Left lung (tissue), 4 donors: ENCODE measurements at regions not wholly inside any gene's neighbourhood (a gene's known extent, or its start where the extent isn't known, plus 50 kb on each side); places are given as distances from the start of the nearest gene placed in this dataset.

Source experiments
- ATAC-seq: fragments of 200-7000 bp; cut with Tn5 transposase; one replicate; pipeline ENCODE4 v1.9.1; 2020; ENCODE audit warnings: moderate library complexity
- DNase-seq, 4 donors: peaks; one replicate each; pipeline ENCODE4 v3.0.0-alpha.2; 2013 to 2020
- H3K27ac ChIP-seq, 2 donors: fragments of 200-600 bp; sonication (generic) in 1 of 2; one replicate each; pipeline versions ENCODE4 v1.5.0 to v1.8.0; 2020 to 2021
- H3K27me3 ChIP-seq, 2 donors: fragments of 200-600 bp; sonication (generic) in 1 of 2; one replicate each; pipeline versions ENCODE4 v1.5.0 to v1.8.0; 2020 to 2021
- H3K36me3 ChIP-seq, 2 donors: fragments of 200-600 bp; sonication (generic) in 1 of 2; one replicate each; pipeline versions ENCODE4 v1.5.0 to v1.8.0; 2020 to 2021
- H3K4me1 ChIP-seq, 2 donors: fragments of 200-600 bp; one replicate each; pipeline ENCODE4 v1.8.0; 2021
- H3K4me3 ChIP-seq, 2 donors: fragments of 200-600 bp; sonication (generic) in 1 of 2; one replicate each; pipeline versions ENCODE4 v1.5.0 to v1.8.0; 2020 to 2021; ENCODE audit warnings: mild to moderate bottlenecking in 1 of 2
- H3K9me3 ChIP-seq, 2 donors: fragments of 200-600 bp; sonication (generic) in 1 of 2; one replicate each; pipeline versions ENCODE4 v1.5.0 to v1.8.0; 2020 to 2021
- CTCF ChIP-seq, 2 donors: fragments of 200-600 bp; sonication (generic) in 1 of 2; IDR thresholded peaks; one replicate each; pipeline versions ENCODE4 v1.5.0 to v1.8.0; 2021; ENCODE audit warnings: antibody characterized with exemption in 2 of 2
- intact Hi-C, 2 donors: fragments of 100-400 bp; cut with DNase I; formaldehyde crosslinking; loops; one replicate each; pipeline versions ENCODE4 v1.11.2 to v1.14.2; 2022
- donor health status: DM: no; HTN: yes; CAD: no.
- donor health status: DM: no; HTN: no; CAD: no.

DNA sequence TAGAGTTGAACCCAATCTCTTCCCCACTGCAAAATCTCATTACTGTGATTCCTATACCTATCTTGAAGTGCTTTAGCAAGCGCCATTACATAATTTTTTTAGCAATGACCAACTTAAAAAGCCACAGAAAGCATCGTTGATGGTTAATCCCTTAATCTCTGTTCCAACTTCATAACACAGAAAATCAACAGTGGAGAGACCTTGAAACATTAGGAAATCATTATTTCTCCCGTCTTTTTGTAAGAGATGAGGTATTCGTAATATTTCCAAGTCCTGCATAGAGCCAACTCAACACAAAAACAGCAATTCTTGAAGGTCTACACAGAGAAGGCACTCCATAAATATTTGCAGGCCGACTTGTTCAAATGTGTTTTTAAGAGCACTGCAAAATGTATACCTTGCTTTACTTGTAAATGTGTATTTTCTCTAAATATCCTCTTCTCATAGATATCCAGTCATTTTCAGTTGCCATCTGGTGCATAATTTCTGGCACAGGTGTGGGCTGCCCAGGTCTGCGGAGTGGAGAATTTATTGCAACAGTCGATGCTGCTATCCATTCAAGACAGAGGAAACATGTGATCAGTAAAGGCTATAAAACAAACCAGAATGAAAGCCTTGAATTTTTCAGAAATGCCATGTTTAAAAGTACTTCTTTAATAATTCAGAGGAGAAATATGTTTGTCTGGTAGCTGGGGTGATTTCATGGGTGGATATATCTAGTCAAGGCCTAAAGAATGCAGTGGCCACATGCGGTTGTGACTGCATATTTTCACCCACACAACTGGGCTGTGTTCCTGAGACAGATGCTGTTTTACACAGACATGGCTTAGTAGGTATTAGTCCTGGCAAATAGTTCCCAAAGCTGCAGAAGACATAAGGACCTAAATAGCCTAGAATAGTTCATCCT lies 234.3 kb upstream of the STARD13 start:
- ATAC-seq, result no peak
- intact Hi-C loops, result no loop called here
- no peak for TF ChIP-seq CTCF (IDR thresholded peaks at IDR 0.05)

GRCh38 chr13:33520468-33520839 lies 234.9 kb upstream of the STARD13 start:
- no peak for TF ChIP-seq CTCF (IDR thresholded peaks at IDR 0.05)
- Histone ChIP-seq H3K27ac (no peak overlapping the region), H3K4me1 (no peaks in the 10 kb centered on the region), H3K4me3 (no peak overlapping the region), H3K36me3 (no peaks in the 10 kb centered on the region), H3K9me3 (no peaks in the 10 kb centered on the region), H3K27me3 (no peaks in the 10 kb centered on the region)
- DNase-seq, result no peak
- no peak for ATAC-seq
- intact Hi-C loops, result no loop called here

More for the DNA sequence above, 234.3 kb upstream of the STARD13 start:
- no peaks in the 10 kb centered on the region for H3K9me3 ChIP-seq
- no peaks in the 10 kb centered on the region for H3K36me3 ChIP-seq
- H3K4me3 ChIP-seq, result no peak overlapping the region
- no peak overlapping the region for H3K27ac ChIP-seq
- H3K4me1 ChIP-seq, result no peaks in the 10 kb centered on the region
- no peaks in the 10 kb centered on the region for H3K27me3 ChIP-seq
- no peak for DNase-seq

- intact Hi-C loops, result no loop called here
- H3K27me3 ChIP-seq, result no peaks in the 10 kb centered on the region
- ATAC-seq (no peak), DNase-seq (no peak)
- H3K9me3 ChIP-seq, result no peaks in the 10 kb centered on the region
- no peak overlapping the region for H3K4me3 ChIP-seq
- no peak for TF ChIP-seq CTCF (IDR thresholded peaks at IDR 0.05)
- no peaks in the 10 kb centered on the region for H3K4me1 ChIP-seq
- H3K27ac ChIP-seq, result no peak overlapping the region
- H3K36me3 ChIP-seq, result no peaks in the 10 kb centered on the region
Observed at GRCh38 chr13:33524086-33524485, 238.5 kb upstream of the STARD13 start.

GRCh38 chr13:33525763-33526162 lies 240.2 kb upstream of the STARD13 start:
- Histone ChIP-seq H3K27ac (no peak overlapping the region), H3K4me3 (no peak overlapping the region), H3K27me3 (no peaks in the 10 kb centered on the region), H3K36me3 (no peaks in the 10 kb centered on the region), H3K4me1 (no peaks in the 10 kb centered on the region), H3K9me3 (no peaks in the 10 kb centered on the region)
- ATAC-seq, result no peak
- TF ChIP-seq CTCF (IDR thresholded peaks at IDR 0.05), result no peak
- intact Hi-C loops, result no loop called here
- no peak for DNase-seq

- Histone ChIP-seq H3K9me3 (no peaks in the 10 kb centered on the region), H3K36me3 (no peaks in the 10 kb centered on the region), H3K27ac (no peak overlapping the region), H3K4me3 (no peak overlapping the region), H3K27me3 (no peaks in the 10 kb centered on the region), H3K4me1 (no peaks in the 10 kb centered on the region)
- intact Hi-C loops, result no loop called here
- DNase-seq (no peak), ATAC-seq (no peak)
- no peak for TF ChIP-seq CTCF (IDR thresholded peaks at IDR 0.05)
Observed at GRCh38 chr13:33526718-33527117, 241.2 kb upstream of the STARD13 start.
